Endothelial cell (in vitro differentiated cells): ENCODE measurements at regions not wholly inside any gene's neighbourhood (a gene's known extent, or its start where the extent isn't known, plus 50 kb on each side); places are given as distances from the start of the nearest gene placed in this dataset.
"Not testable (repeated sequence)": the region's sequence is repeated elsewhere in the genome, so short reads cannot be mapped to it uniquely, and the experiment has no call there.

Experiments
- DNase-seq: peaks from one replicate; pipeline ENCODE4 v3.0.0; 2021; ENCODE audit warnings: low spot score
- H3K27ac Mint-ChIP-seq: one replicate; pipeline ENCODE4 v1.8.0; 2021; ENCODE audit warnings: mixed read lengths, inconsistent platforms; ENCODE audit not compliant: unreplicated experiment
- H3K27me3 Mint-ChIP-seq: one replicate; pipeline ENCODE4 v1.8.0; 2021; ENCODE audit warnings: mild to moderate bottlenecking, moderate library complexity, mixed read lengths, inconsistent platforms; ENCODE audit not compliant: unreplicated experiment
- H3K36me3 Mint-ChIP-seq: one replicate; pipeline ENCODE4 v1.8.0; 2021; ENCODE audit warnings: mild to moderate bottlenecking, low read depth, mixed read lengths, inconsistent platforms; ENCODE audit not compliant: unreplicated experiment
- H3K4me1 Mint-ChIP-seq: one replicate; pipeline ENCODE4 v1.8.0; 2021; ENCODE audit warnings: mild to moderate bottlenecking, mixed read lengths, inconsistent platforms; ENCODE audit not compliant: unreplicated experiment
- H3K4me3 Mint-ChIP-seq: one replicate; pipeline ENCODE4 v1.8.0; 2021; ENCODE audit warnings: mild to moderate bottlenecking, mixed read lengths, inconsistent platforms; ENCODE audit not compliant: unreplicated experiment
- H3K9me3 Mint-ChIP-seq: one replicate; pipeline ENCODE4 v1.8.0; 2021; ENCODE audit warnings: mixed read lengths, inconsistent platforms; ENCODE audit not compliant: unreplicated experiment
- TF ChIP-seq, protein P1 (sequence below): fragments of 200-600 bp; sonication (generic); IDR thresholded peaks from one replicate; pipeline ENCODE4 v1.5.0; 2021; ENCODE audit warnings: antibody characterized with exemption; ENCODE audit not compliant: unreplicated experiment

DNA sequence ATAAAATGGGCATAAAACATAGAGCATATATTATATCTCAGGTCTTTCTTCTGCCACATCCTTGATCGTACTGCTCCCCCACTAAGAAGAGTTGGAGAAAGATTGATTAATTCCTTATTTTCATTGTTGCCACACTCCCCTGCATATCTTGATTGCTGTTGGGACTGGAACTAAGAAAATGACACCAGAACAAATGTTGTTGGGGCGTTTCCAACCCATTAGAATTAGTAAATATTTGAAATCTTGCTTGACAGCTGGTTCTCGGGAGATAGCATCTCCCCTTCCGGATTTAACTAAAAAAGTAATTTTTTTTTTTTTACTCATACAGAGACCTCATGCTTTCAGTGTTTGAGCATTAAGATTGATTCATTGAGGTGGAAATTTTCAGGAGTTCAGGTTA is 493.0 kb upstream of the PLXNA2 start:
- no peaks in the 10 kb centered on the region for H3K4me1 Mint-ChIP-seq
- TF ChIP-seq, protein P1, sequence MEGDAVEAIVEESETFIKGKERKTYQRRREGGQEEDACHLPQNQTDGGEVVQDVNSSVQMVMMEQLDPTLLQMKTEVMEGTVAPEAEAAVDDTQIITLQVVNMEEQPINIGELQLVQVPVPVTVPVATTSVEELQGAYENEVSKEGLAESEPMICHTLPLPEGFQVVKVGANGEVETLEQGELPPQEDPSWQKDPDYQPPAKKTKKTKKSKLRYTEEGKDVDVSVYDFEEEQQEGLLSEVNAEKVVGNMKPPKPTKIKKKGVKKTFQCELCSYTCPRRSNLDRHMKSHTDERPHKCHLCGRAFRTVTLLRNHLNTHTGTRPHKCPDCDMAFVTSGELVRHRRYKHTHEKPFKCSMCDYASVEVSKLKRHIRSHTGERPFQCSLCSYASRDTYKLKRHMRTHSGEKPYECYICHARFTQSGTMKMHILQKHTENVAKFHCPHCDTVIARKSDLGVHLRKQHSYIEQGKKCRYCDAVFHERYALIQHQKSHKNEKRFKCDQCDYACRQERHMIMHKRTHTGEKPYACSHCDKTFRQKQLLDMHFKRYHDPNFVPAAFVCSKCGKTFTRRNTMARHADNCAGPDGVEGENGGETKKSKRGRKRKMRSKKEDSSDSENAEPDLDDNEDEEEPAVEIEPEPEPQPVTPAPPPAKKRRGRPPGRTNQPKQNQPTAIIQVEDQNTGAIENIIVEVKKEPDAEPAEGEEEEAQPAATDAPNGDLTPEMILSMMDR, result no peak
- no peaks in the 10 kb centered on the region for H3K27me3 Mint-ChIP-seq
- H3K27ac Mint-ChIP-seq, result no peak overlapping the region
- DNase-seq, result no peak
- H3K4me3 Mint-ChIP-seq, result no peak overlapping the region
- no peaks in the 10 kb centered on the region for H3K9me3 Mint-ChIP-seq
- H3K36me3 Mint-ChIP-seq, result no peaks in the 10 kb centered on the region

DNA sequence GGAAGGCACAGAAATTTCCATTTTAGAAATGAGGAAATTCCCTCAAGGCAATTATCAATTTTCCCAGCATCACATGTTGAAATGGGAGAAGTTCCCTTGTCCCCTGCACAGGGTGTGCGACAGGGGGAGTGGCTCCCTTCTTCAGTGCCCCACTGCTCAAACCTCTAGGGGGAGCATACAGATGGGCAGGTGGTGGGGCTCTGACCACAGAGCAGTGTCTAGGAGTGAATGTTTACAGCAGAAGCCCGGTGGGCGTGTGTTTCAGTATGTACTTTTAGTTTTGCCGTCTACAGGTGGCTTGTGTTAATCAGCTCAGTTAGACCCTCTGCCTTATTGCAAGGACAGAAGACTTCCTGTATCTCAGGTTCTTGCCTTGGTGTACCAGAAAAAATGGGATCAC is 493.7 kb upstream of the PLXNA2 start:
- no peak overlapping the region for H3K4me3 Mint-ChIP-seq
- no peaks in the 10 kb centered on the region for H3K4me1 Mint-ChIP-seq
- no peak overlapping the region for H3K27ac Mint-ChIP-seq
- no peaks in the 10 kb centered on the region for H3K36me3 Mint-ChIP-seq
- TF ChIP-seq, protein P1, result no peak
- no peak for DNase-seq
- H3K27me3 Mint-ChIP-seq, result no peaks in the 10 kb centered on the region
- no peaks in the 10 kb centered on the region for H3K9me3 Mint-ChIP-seq

DNA sequence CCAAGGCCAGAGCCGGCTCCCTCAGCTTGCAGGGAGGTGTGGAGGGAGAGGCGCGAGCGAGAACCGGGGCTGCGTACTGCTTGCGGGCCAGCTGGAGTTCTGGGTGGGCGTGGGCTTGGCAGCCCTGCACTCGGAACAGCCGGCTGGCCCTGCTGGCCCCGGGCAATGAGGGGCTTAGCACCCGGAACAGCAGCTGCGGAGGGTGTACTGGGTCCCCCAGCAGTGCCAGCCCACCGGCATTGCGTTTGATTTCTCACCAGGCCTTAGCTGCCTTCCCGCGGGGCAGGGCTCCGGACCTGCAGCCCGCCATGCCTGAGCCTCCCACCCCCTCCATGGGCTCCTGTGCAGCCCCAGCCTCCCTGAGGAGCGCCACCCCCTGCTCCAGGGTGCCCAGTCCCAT is 495.5 kb upstream of the PLXNA2 start:
- H3K27ac Mint-ChIP-seq, DNase-seq, H3K4me3 Mint-ChIP-seq, H3K9me3 Mint-ChIP-seq, H3K36me3 Mint-ChIP-seq, H3K27me3 Mint-ChIP-seq, H3K4me1 Mint-ChIP-seq: not testable (repeated sequence)

DNA sequence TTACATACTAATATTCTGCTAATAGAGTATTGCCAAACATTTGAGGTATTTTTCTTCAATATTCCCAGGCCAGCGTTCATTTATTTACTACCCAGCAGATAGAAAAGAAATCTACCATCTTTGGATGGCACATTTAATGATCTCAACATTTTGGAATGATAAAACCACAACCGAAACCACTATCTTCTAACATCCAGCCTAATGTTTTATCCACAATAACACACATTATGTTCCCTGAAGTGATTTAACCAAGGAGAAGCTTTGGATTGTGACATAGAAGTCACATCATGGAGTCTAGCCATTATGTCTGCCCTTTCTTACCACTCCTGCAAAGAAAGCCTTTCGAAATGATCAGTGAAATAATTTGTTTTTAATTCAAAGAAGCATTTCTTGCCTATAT is 497.1 kb upstream of the PLXNA2 start:
- H3K27ac Mint-ChIP-seq, result no peak overlapping the region
- no peaks in the 10 kb centered on the region for H3K4me1 Mint-ChIP-seq
- no peaks in the 10 kb centered on the region for H3K36me3 Mint-ChIP-seq
- no peaks in the 10 kb centered on the region for H3K27me3 Mint-ChIP-seq
- TF ChIP-seq, protein P1, result no peak
- H3K9me3 Mint-ChIP-seq, result no peaks in the 10 kb centered on the region
- DNase-seq, result no peak
- H3K4me3 Mint-ChIP-seq, result no peak overlapping the region

DNA sequence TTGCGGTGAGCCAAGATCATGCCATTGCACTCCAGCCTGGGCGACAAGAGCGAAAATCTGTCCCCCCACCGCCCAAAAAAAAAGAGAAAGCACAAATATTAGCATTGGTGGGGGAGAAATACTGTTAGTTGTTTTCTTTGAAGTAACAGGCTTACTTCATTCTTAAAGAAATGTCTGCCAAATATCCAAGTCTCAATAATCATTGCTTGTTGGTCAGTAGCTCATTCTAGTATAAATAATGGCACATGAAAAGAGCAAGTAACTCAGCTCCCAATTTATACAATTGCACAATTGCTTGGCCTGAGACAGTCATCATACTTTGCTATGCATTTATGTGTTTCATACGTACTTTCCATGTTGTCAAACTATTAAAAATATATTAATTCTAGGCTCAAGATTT is 499.2 kb upstream of the PLXNA2 start:
- TF ChIP-seq, protein P1, result no peak
- Mint-ChIP-seq H3K9me3 (no peaks in the 10 kb centered on the region), H3K4me3 (no peak overlapping the region), H3K4me1 (no peaks in the 10 kb centered on the region), H3K36me3 (no peaks in the 10 kb centered on the region), H3K27me3 (no peaks in the 10 kb centered on the region), H3K27ac (no peak overlapping the region)
- DNase-seq, result no peak

DNA sequence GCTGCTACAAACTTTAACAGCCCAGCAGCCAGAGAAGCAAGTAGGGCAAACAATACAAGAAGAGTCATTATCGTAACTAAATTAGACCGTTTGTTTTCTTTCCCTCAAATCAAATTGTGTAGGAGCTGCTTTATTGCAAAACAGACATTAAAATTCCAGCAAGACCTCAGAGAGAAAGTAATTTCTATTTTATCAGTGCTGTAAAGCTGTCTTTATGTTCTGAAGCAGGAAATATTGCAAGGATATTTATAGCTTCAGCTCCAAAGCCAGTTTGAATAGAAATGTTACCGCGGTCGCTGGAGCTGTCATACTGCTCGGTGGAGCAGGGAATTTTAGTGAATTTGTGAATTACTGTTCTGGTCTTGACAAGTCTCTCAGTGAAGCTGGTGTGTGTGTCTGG is 503.8 kb upstream of the PLXNA2 start:
- H3K36me3 Mint-ChIP-seq, result no peaks in the 10 kb centered on the region
- TF ChIP-seq, protein P1, result no peak
- DNase-seq, result no peak
- no peaks in the 10 kb centered on the region for H3K9me3 Mint-ChIP-seq
- no peak overlapping the region for H3K4me3 Mint-ChIP-seq
- no peak overlapping the region for H3K27ac Mint-ChIP-seq
- no peaks in the 10 kb centered on the region for H3K4me1 Mint-ChIP-seq
- no peaks in the 10 kb centered on the region for H3K27me3 Mint-ChIP-seq
